Fibroblast of pulmonary artery (primary cell): ENCODE measurements at regions not wholly inside any gene's neighbourhood (a gene's known extent, or its start where the extent isn't known, plus 50 kb on each side); places are given as distances from the start of the nearest gene placed in this dataset.

Source experiments
- DNase-seq: peaks from one replicate; pipeline ENCODE4 v3.0.0-alpha.2; 2010; ENCODE audit warnings: low read depth
- H3K4me3 ChIP-seq: replicated peaks from 2 replicates; pipeline ENCODE4 v1.5.1; 2011; ENCODE audit warnings: low read depth, mild to moderate bottlenecking, control low read depth, low read length, moderate library complexity
- TF ChIP-seq, protein P1 (sequence below): IDR thresholded peaks from 2 replicates; pipeline ENCODE4 v1.5.1; 2011; ENCODE audit warnings: mild to moderate bottlenecking, control low read depth, low read length, inconsistent platforms; ENCODE audit errors: missing control alignments

DNA sequence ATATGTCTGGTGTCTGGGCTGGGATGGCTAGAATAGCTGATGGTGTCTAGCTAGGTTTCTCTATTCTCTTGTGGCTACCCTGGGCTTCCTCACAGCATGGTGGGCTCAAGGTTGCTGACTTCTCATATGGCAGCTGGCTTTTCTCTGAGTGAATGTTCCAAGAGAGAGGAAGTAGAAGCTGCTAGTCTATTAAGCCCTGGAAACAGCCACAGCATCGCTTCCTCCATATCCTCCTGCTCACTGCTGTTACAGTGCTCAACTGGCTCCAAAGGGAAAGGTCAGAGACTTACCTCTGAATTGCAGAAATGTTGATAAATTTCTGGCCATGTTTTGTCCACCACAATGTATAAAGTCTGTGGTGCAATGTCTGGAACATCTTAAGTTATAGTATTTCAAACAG lies 299.9 kb upstream of the ADAMTS9 start:
- H3K4me3 ChIP-seq, result no peak overlapping the region
- TF ChIP-seq, protein P1, sequence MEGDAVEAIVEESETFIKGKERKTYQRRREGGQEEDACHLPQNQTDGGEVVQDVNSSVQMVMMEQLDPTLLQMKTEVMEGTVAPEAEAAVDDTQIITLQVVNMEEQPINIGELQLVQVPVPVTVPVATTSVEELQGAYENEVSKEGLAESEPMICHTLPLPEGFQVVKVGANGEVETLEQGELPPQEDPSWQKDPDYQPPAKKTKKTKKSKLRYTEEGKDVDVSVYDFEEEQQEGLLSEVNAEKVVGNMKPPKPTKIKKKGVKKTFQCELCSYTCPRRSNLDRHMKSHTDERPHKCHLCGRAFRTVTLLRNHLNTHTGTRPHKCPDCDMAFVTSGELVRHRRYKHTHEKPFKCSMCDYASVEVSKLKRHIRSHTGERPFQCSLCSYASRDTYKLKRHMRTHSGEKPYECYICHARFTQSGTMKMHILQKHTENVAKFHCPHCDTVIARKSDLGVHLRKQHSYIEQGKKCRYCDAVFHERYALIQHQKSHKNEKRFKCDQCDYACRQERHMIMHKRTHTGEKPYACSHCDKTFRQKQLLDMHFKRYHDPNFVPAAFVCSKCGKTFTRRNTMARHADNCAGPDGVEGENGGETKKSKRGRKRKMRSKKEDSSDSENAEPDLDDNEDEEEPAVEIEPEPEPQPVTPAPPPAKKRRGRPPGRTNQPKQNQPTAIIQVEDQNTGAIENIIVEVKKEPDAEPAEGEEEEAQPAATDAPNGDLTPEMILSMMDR, result no peak
- no peak for DNase-seq

DNA sequence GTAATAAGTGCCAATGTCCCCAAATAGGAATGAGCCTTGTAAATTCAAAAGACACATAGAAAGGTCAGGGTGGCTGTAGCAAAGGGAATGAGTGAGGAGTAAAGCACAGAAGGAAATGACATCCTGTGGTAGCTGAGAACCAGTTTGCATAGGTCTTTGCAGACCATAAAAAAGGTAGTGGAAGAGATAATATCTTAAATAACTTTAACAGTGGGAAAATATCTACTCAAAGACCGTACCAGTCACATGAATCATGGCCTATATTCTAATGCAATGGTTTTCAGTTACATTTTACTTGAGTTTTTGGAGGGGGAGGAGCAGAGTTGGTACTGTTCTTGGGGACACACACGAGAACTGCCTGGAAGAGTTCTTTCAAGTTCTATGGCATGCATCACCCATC lies 297.3 kb upstream of the ADAMTS9 start:
- no peak overlapping the region for H3K4me3 ChIP-seq
- no peak for DNase-seq
- TF ChIP-seq, protein P1, result no peak

DNA sequence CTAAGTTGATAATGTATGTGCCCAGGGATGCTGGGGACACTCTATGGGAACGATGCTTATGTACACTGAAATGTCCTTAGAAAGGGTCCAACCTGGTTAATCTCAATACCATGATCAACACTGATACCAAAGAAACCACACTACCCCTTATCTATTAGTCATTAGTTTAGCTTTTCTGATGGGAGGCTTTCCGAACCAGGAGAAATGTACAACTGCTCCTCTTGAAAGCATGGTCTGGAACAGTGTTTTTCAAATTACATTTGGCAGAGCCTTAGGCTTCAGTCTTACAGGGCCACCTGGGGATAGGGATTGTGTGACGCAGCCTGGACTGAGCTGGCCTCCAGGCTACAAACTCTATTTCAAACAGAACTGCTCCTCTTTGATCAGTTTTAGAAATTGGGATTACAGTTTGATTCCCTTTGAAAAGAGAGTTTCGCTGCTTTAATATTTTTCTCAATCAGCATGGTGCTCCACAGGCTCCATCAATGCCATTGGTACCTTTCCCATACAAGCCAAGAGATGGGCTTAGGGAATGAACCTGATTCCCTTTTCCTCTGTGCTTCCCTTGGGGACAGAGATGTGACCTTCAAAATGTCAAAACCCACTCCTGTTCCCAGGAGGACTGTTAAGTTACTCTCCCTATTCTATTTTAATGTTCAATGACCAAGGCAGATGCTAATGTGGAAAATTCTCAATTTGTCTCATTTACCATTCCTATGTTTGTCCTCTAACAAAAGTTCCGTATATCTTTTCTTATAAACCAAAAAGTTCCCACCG lies 296.0 kb upstream of the ADAMTS9 start:
- no peak overlapping the region for H3K4me3 ChIP-seq
- no peak for DNase-seq
- TF ChIP-seq, protein P1, result no peak

DNA sequence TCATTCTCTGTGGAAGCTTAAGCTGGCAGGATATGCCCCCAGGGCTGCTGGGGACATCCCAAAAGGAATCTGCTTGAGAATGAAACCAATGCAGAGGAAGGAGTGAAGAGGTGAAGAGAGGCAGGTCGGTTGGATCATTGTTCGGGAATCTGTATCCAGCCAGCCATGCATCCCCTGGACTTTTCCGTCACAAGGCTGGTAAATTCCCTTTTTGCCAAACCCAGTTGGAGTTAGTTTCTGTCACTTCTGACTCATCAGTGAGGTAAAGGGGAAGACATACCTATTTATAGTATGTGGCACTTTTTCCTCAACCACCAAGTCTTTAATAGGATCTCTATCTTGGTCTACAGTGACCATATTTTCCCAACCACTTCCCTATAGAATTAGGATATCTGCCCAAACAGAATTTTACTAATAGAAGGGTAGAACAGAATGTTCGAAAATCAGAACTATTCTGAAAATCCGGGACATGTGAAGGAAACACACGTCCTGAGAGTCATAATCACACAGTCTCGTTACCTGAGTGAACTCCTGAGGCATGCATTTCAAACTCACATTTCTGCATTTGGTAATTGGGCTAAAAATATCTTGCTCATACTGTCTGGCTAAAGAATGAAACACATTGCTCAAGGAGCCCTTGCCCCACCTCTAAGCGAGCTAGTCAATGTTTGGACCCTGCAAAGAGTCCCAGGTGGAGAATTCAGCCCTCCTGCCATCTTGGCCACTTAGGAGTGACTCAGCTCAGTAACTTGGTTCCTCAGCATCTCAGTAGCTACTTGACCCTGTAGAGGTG lies 289.7 kb upstream of the ADAMTS9 start:
- H3K4me3 ChIP-seq, result no peak overlapping the region
- TF ChIP-seq, protein P1, result no peak
- DNase-seq, result peak; percentile 31

DNA sequence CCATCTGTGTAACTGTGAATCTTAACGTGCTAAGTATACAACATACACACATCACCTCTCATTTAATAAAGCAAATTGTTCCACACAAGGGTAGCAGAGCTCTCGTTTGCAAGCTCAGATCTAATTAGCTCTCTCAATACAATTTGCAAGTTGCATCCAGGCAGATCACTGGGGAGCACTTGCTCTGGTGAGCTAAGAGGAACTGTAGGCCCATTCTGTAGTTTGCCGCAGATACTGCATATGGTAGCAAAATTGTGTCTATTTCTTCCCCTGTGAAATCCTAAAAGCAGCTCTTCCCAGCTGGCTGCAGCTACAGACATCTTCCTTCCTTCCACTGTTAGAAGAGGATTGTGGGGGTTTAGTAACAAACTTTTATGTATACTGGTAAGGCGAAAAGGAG lies 288.7 kb upstream of the ADAMTS9 start:
- TF ChIP-seq, protein P1, result no peak
- DNase-seq, result no peak
- no peak overlapping the region for H3K4me3 ChIP-seq

DNA sequence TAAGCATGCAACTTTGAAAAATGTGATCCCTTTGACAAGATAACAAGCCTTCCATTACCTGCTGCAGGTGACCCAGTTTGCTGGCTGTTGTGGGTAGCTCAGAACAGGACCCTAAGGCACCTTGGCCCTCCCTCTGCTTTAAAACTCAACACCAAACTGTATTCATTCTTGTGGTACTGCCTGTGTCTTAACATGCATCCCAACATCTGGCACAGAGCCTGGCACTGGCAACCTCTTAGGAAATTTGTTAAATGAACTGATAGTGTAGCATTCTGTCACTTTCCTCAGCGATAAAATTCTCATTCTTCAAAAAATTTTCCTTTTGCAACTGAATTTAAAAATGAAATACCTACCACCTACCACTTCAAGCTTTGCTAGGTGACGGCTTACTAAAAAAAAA lies 287.3 kb upstream of the ADAMTS9 start:
- no peak overlapping the region for H3K4me3 ChIP-seq
- peak; percentile 20 for DNase-seq
- TF ChIP-seq, protein P1, result no peak
